Heart left ventricle (tissue), 13 donors: ENCODE measurements at regions not wholly inside any gene's neighbourhood (a gene's known extent, or its start where the extent isn't known, plus 50 kb on each side); places are given as distances from the start of the nearest gene placed in this dataset.

Source experiments
- CTCF ChIP-seq, 12 donors: fragments of 200-600 bp; sonication (generic) in 4 of 12; IDR thresholded peaks; one replicate each; pipeline versions ENCODE4 v1.5.0 to v1.8.0; 2018 to 2022; ENCODE audit warnings: antibody characterized with exemption in 12 of 12, mild to moderate bottlenecking in 5 of 12
- POLR2A ChIP-seq, 2 donors: fragments of 450-650 bp; IDR thresholded peaks; one replicate each; pipeline ENCODE4 v1.6.1; 2017; ENCODE audit warnings: antibody characterized with exemption in 2 of 2, mild to moderate bottlenecking in 2 of 2, moderate library complexity in 2 of 2
- donor health status: ischemic (EF 13 %, LVEDD 7.1; RV severe dilation, severe dysfunction).
- donor health status: DM: no; HTN: yes; CAD: no.
- donor health status: DM: no; HTN: no; CAD: no.
- donor health status: ischemic (EF 25% LVEDD 6.9; RV normal size, moderate dysfunction).
- donor health status: ischemic (EF 25% LVEDD 5.7; RV mildly dilated, moderate dysfunction).
- donor health status: ischemic (EF 35%, LVEDD 5.7; RV mildly dilated, moderate dysfunction).
- donor health status: nonischemic (EF 11% LVEDD 7.7; RV severe dilation, severe dysfunction).
- donor health status: DM: yes; HTN: yes; CAD: no.
- donor health status: PGD.
- donor health status: ischemic (EF 29% LVEDD 5.4; RV normal size, mild dysfunction).
- donor health status: nonischemic (EF 23%, LVEDD 6.1; RV moderate dilation, normal function).

DNA sequence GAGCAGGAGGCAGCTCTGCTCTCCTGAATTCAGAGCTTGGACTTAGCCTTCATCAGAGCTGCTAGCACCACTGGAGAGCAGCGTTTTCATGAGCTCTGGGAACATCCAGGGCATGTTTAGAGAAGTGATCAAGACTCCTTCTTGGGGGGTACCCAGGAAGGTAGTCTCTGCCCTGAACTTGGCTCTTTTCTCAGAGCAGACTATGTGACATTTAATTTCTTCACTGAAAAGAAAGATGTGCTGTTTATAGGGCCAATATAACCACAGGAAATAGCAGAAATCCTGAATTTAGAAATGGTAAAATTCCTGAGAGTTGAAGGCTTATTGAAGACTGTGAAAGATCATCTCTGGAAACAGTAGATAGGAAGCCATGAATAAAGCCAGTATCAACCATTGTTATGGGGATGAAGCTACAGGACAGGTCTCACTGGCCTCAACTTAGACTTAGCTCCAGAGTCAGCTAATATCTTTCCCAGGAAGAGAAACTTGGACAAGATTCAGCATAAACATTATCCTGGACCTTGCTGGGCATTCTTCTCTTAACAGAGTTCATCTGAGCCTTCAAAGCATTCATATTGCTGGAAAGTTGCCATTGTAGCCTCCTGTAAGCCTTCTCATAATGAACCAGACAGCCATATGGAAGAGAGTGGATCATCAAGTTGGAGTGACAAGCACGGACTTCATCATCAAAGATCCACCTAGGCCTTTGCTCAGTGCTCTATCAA, 386.6 kb upstream of the THBS1 start:
- TF ChIP-seq CTCF (IDR thresholded peaks at IDR 0.05) (no peak), POLR2A (IDR thresholded peaks at IDR 0.05) (no peak)
